ENCODE measurements at regions not wholly inside any gene's neighbourhood (a gene's known extent, or its start where the extent isn't known, plus 50 kb on each side); places are given as distances from the start of the nearest gene placed in this dataset.

GRCh38 chr2:118604811-118605210 is 242.6 kb downstream of the EN1 start:
- no peak for TF ChIP-seq CTCF (IDR thresholded peaks at IDR 0.05)
- no peak for TF ChIP-seq EP300 (IDR thresholded peaks at IDR 0.05)
- no peak for TF ChIP-seq POLR2A (IDR thresholded peaks at IDR 0.05)

All from ovary (tissue), 3 donors.